ENCODE measurements at regions not wholly inside any gene's neighbourhood (a gene's known extent, or its start where the extent isn't known, plus 50 kb on each side); places are given as distances from the start of the nearest gene placed in this dataset.

- intact Hi-C loops (cut with micrococcal nuclease) = no loop called here
- 69% methylated on average over 8 of the region's 8 CpGs for WGBS (ENCODE audit: insufficient coverage)
- no peaks in the 10 kb centered on the region for H3K36me3 ChIP-seq (replicated peaks in 1 of 2; ENCODE audit: control extremely low read depth in 1 of 2, control insufficient read depth in 1 of 2, extremely low read depth in 1 of 2, insufficient read depth in 2 of 2, low read length in 1 of 2)
- no peaks in the 10 kb centered on the region for H3K4me1 ChIP-seq (ENCODE audit: control insufficient read depth in 2 of 2, insufficient read depth in 2 of 2, low read length in 2 of 2)
- H3K79me2 ChIP-seq (ENCODE audit: control insufficient read depth, insufficient read depth, low read length) = no peaks in the 10 kb centered on the region
- no peak overlapping the region for H3K4me2 ChIP-seq (replicated peaks; ENCODE audit: low read depth, low read length, poor library complexity, severe bottlenecking)
- DNase-seq (no peak), ATAC-seq (ENCODE audit: low read depth) (no peak)
- no peaks in the 10 kb centered on the region for H4K20me1 ChIP-seq (ENCODE audit: control insufficient read depth, insufficient read depth, low read length, poor library complexity, severe bottlenecking)
- no peak overlapping the region for H2AFZ ChIP-seq (ENCODE audit: insufficient read depth, low read depth, low read length, poor library complexity, severe bottlenecking)
- no peaks in the 10 kb centered on the region for H3K4me1 Mint-ChIP-seq
- no peaks in the 10 kb centered on the region for H3K9me3 Mint-ChIP-seq (ENCODE audit: insufficient read depth)
- H3K4me3 ChIP-seq (ENCODE audit: control extremely low read depth in 1 of 5, extremely low read depth in 1 of 5, insufficient read depth in 1 of 5, low read depth in 2 of 5, low read length in 4 of 5) = no peak overlapping the region
- H3K4me3 Mint-ChIP-seq = no peak overlapping the region
- peaks cover 26% of the 10 kb centered on the region for H3K27me3 Mint-ChIP-seq
- peaks cover 0 to 2% (median 0%) of the 10 kb centered on the region in 4 experiments for H3K27me3 ChIP-seq (replicated peaks in 1 of 4; ENCODE audit: control extremely low read depth in 1 of 4, control insufficient read depth in 3 of 4, insufficient read depth in 4 of 4, low read length in 3 of 4)
- POLR2A ChIA-PET = no interaction called here
- H3K9ac ChIP-seq (ENCODE audit: low read length) = no peak overlapping the region
- H3K27ac Mint-ChIP-seq = no peak overlapping the region
- no peak overlapping the region for H3K27ac ChIP-seq (ENCODE audit: low read length in 2 of 2)
- no peaks in the 10 kb centered on the region for H3K9me3 ChIP-seq (ENCODE audit: control extremely low read depth in 1 of 3, control insufficient read depth in 2 of 3, insufficient read depth in 1 of 3, low read length in 2 of 3)
- no peak for TF ChIP-seq CTCF (IDR thresholded peaks at IDR 0.05)
- TF ChIP-seq EZH2 (IDR thresholded peaks at IDR 0.05; ENCODE audit: borderline replicate concordance, insufficient read depth, low read depth, low read length, poor library complexity, severe bottlenecking) = no peak
- CTCF ChIA-PET = no interaction called here
These were observed 102.8 kb upstream of the CCL1 start for GRCh38 chr17:34465789-34466188.

GRCh38 chr17:34464812-34465211 lies 101.8 kb upstream of the CCL1 start:
- no peak for ATAC-seq (ENCODE audit: low read depth)
- H3K9me3 ChIP-seq (ENCODE audit: control extremely low read depth in 1 of 3, control insufficient read depth in 2 of 3, insufficient read depth in 1 of 3, low read length in 2 of 3) = no peaks in the 10 kb centered on the region
- WGBS (ENCODE audit: insufficient coverage) = 89% methylated on average over 3 of the region's 4 CpGs

More at GRCh38 chr17:34464812-34465211, 101.8 kb upstream of the CCL1 start:
- Histone ChIP-seq H3K4me3 (ENCODE audit: control extremely low read depth in 1 of 5, extremely low read depth in 1 of 5, insufficient read depth in 1 of 5, low read depth in 2 of 5, low read length in 4 of 5) (no peak overlapping the region), H3K4me2 (replicated peaks; ENCODE audit: low read depth, low read length, poor library complexity, severe bottlenecking) (no peak overlapping the region), H4K20me1 (ENCODE audit: control insufficient read depth, insufficient read depth, low read length, poor library complexity, severe bottlenecking) (no peaks in the 10 kb centered on the region), H3K27me3 (replicated peaks in 1 of 4; ENCODE audit: control extremely low read depth in 1 of 4, control insufficient read depth in 3 of 4, insufficient read depth in 4 of 4, low read length in 3 of 4) (peaks cover 0 to 2% (median 0%) of the 10 kb centered on the region in 4 experiments), H3K36me3 (replicated peaks in 1 of 2; ENCODE audit: control extremely low read depth in 1 of 2, control insufficient read depth in 1 of 2, extremely low read depth in 1 of 2, insufficient read depth in 2 of 2, low read length in 1 of 2) (no peaks in the 10 kb centered on the region), H2AFZ (ENCODE audit: insufficient read depth, low read depth, low read length, poor library complexity, severe bottlenecking) (no peak overlapping the region), H3K9ac (ENCODE audit: low read length) (no peak overlapping the region), H3K27ac (ENCODE audit: low read length in 2 of 2) (no peak overlapping the region), H3K4me1 (ENCODE audit: control insufficient read depth in 2 of 2, insufficient read depth in 2 of 2, low read length in 2 of 2) (no peaks in the 10 kb centered on the region), H3K79me2 (ENCODE audit: control insufficient read depth, insufficient read depth, low read length) (no peaks in the 10 kb centered on the region)
- Mint-ChIP-seq H3K4me1 (no peaks in the 10 kb centered on the region), H3K27me3 (peaks cover 29% of the 10 kb centered on the region), H3K9me3 (ENCODE audit: insufficient read depth) (no peaks in the 10 kb centered on the region), H3K4me3 (no peak overlapping the region), H3K27ac (no peak overlapping the region)
- CTCF ChIA-PET = no interaction called here
- DNase-seq = no peak
- POLR2A ChIA-PET = no interaction called here
- TF ChIP-seq CTCF (IDR thresholded peaks at IDR 0.05) (no peak), EZH2 (IDR thresholded peaks at IDR 0.05; ENCODE audit: borderline replicate concordance, insufficient read depth, low read depth, low read length, poor library complexity, severe bottlenecking) (no peak)
- intact Hi-C loops (cut with micrococcal nuclease) = no loop called here
